Sigmoid colon (tissue), 4 donors: ENCODE measurements at regions not wholly inside any gene's neighbourhood (a gene's known extent, or its start where the extent isn't known, plus 50 kb on each side); places are given as distances from the start of the nearest gene placed in this dataset.

Experiments used
- POLR2AphosphoS5 ChIP-seq, 4 donors: sonication (generic); formaldehyde crosslinking; IDR thresholded peaks; one replicate each; pipeline ENCODE4 v1.6.1; 2017; ENCODE audit warnings: antibody characterized with exemption in 4 of 4
- TF ChIP-seq, protein P1 (sequence below), 4 experiments: fragments of 450-650 bp in 3 of 4; fragments of 200-600 bp in 1 of 4; IDR thresholded peaks; one replicate each; pipeline ENCODE4 v1.5.1; 2016 to 2019; ENCODE audit warnings: antibody characterized with exemption in 4 of 4, mild to moderate bottlenecking in 3 of 4, moderate library complexity in 2 of 4

DNA sequence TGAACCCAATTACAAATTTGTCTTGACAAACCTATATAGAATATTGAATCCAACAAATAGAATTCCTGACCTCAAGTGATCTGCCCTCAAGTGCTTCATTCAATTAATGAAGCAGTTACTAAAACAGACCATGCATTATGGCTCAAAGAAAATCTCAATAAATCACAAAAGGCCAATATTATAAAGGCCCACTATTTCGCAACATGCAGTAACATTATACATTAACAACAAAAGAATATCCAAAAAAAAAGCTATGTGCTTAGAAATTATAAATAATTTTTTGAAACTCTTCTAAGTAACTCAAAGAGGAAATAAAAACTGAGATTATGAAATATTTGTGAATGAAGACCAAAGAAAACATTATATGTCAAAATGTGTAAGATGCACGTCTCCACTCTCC is 177.7 kb downstream of the ZNF674 start:
- TF ChIP-seq, protein P1, sequence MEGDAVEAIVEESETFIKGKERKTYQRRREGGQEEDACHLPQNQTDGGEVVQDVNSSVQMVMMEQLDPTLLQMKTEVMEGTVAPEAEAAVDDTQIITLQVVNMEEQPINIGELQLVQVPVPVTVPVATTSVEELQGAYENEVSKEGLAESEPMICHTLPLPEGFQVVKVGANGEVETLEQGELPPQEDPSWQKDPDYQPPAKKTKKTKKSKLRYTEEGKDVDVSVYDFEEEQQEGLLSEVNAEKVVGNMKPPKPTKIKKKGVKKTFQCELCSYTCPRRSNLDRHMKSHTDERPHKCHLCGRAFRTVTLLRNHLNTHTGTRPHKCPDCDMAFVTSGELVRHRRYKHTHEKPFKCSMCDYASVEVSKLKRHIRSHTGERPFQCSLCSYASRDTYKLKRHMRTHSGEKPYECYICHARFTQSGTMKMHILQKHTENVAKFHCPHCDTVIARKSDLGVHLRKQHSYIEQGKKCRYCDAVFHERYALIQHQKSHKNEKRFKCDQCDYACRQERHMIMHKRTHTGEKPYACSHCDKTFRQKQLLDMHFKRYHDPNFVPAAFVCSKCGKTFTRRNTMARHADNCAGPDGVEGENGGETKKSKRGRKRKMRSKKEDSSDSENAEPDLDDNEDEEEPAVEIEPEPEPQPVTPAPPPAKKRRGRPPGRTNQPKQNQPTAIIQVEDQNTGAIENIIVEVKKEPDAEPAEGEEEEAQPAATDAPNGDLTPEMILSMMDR (IDR thresholded peaks at IDR 0.05): no peak
- TF ChIP-seq POLR2AphosphoS5 (IDR thresholded peaks at IDR 0.05): no peak
